SK-MEL-5 (cell line): ENCODE measurements at regions not wholly inside any gene's neighbourhood (a gene's known extent, or its start where the extent isn't known, plus 50 kb on each side); places are given as distances from the start of the nearest gene placed in this dataset.

Experiments used
- DNase-seq: peaks from one replicate; pipeline ENCODE4 v3.0.0-alpha.2; 2016; ENCODE audit warnings: low read depth, low spot score
- in situ Hi-C: cut with HindIII; loops from 2 replicates; pipeline ENCODE4 v1.10.0; 2016; ENCODE audit warnings: low sequenced_read_pairs, high pct_unique_total_duplicates, low pct_unique_long_range_greater_than_20kb

GRCh38 chr11:32307471-32307870 lies 127.9 kb downstream of the WT1 start:
- in situ Hi-C loops = no loop called here
- DNase-seq = no peak

GRCh38 chr11:32307913-32308312 lies 127.4 kb downstream of the WT1 start:
- no peak for DNase-seq
- in situ Hi-C loops = no loop called here

GRCh38 chr11:32309530-32310213 lies 125.7 kb downstream of the WT1 start:
- in situ Hi-C loops = no loop called here

GRCh38 chr11:32310214-32310601 lies 125.1 kb downstream of the WT1 start:
- DNase-seq = no peak
- in situ Hi-C loops = no loop called here

More at GRCh38 chr11:32309530-32310213, 125.7 kb downstream of the WT1 start:
- no peak for DNase-seq

- in situ Hi-C loops = no loop called here
- no peak for DNase-seq
Observed at GRCh38 chr11:32311346-32312065, 123.8 kb downstream of the WT1 start.

- in situ Hi-C loops = no loop called here
- no peak for DNase-seq
Observed at GRCh38 chr11:32312206-32312817, 123.0 kb downstream of the WT1 start.

- DNase-seq = peak; percentile 80
- in situ Hi-C loops = no loop called here
Observed at GRCh38 chr11:32312865-32313403, 122.4 kb downstream of the WT1 start.

- in situ Hi-C loops = no loop called here
- DNase-seq = no peak
Observed at GRCh38 chr11:32313477-32313876, 121.9 kb downstream of the WT1 start.

GRCh38 chr11:32315121-32315520 lies 120.2 kb downstream of the WT1 start:
- no peak for DNase-seq
- in situ Hi-C loops = no loop called here

- DNase-seq = no peak
- in situ Hi-C loops = no loop called here
Observed at GRCh38 chr11:32316232-32316631, 119.1 kb downstream of the WT1 start.

- DNase-seq = no peak
- in situ Hi-C loops = no loop called here
Observed at GRCh38 chr11:32316858-32317642, 118.3 kb downstream of the WT1 start.

- in situ Hi-C loops = no loop called here
- DNase-seq = no peak
Observed at GRCh38 chr11:32317643-32318042, 117.7 kb downstream of the WT1 start.

- DNase-seq = no peak
- in situ Hi-C loops = no loop called here
Observed at GRCh38 chr11:32318071-32319055, 117.0 kb downstream of the WT1 start.

- no peak for DNase-seq
- in situ Hi-C loops = no loop called here
Observed at GRCh38 chr11:32323814-32324130, 111.6 kb downstream of the WT1 start.

- in situ Hi-C loops = no loop called here
Observed at GRCh38 chr11:32325187-32325586, 110.2 kb downstream of the WT1 start.

GRCh38 chr11:32325725-32326124 lies 109.6 kb downstream of the WT1 start:
- no peak for DNase-seq
- in situ Hi-C loops = no loop called here

More at GRCh38 chr11:32325187-32325586, 110.2 kb downstream of the WT1 start:
- peak; percentile 20 for DNase-seq

- no peak for DNase-seq
- in situ Hi-C loops = no loop called here
Observed at GRCh38 chr11:32326522-32326921, 108.8 kb downstream of the WT1 start.
